ENCODE measurements at regions not wholly inside any gene's neighbourhood (a gene's known extent, or its start where the extent isn't known, plus 50 kb on each side); places are given as distances from the start of the nearest gene placed in this dataset.

GRCh38 chr15:45948181-45948621, 313.4 kb downstream of the SQOR start:
- no peak overlapping the region for H3K27ac ChIP-seq (ENCODE audit: low read depth, low read length)
- no peaks in the 10 kb centered on the region for H3K36me3 ChIP-seq (ENCODE audit: control insufficient read depth, low read length)
- no peaks in the 10 kb centered on the region for H3K79me2 ChIP-seq (ENCODE audit: control insufficient read depth, low read length)

GRCh38 chr15:45958924-45959323, 324.1 kb downstream of the SQOR start:
- no peak overlapping the region for H3K4me2 ChIP-seq (ENCODE audit: low read length)
- TF ChIP-seq EZH2phosphoT487 (IDR thresholded peaks at IDR 0.05; ENCODE audit: borderline replicate concordance, low read length) = no peak
- no peak for TF ChIP-seq CTCF (IDR thresholded peaks at IDR 0.05; ENCODE audit: low read depth, low read length, poor library complexity, severe bottlenecking)
- H3K27me3 ChIP-seq (ENCODE audit: control insufficient read depth, low read length) = no peaks in the 10 kb centered on the region
- H3K9me3 ChIP-seq (ENCODE audit: control insufficient read depth, insufficient read depth, low read length) = 0 out of 2 replicates have a peak, but pooled peaks cover 4% of the 10 kb centered on the region
- no peaks in the 10 kb centered on the region for H3K79me2 ChIP-seq (ENCODE audit: control insufficient read depth, low read length)
- no peaks in the 10 kb centered on the region for H3K36me3 ChIP-seq (ENCODE audit: control insufficient read depth, low read length)
- no peaks in the 10 kb centered on the region for H4K20me1 ChIP-seq (ENCODE audit: control insufficient read depth, insufficient read depth, low read depth, low read length)
- no peaks in the 10 kb centered on the region for H3K9me2 ChIP-seq (replicated peaks; ENCODE audit: control insufficient read depth, low read length)
- no peaks in the 10 kb centered on the region for H3K4me1 ChIP-seq (ENCODE audit: control insufficient read depth, low read length)
- H3F3A ChIP-seq (ENCODE audit: control insufficient read depth, insufficient read depth) = no peaks in the 10 kb centered on the region
- no peak overlapping the region for H3K27ac ChIP-seq (ENCODE audit: low read depth, low read length)
- no peak overlapping the region for H3K4me3 ChIP-seq (ENCODE audit: low read length)

More at GRCh38 chr15:45948181-45948621, 313.4 kb downstream of the SQOR start:
- Histone ChIP-seq H3K9me3 (ENCODE audit: control insufficient read depth, insufficient read depth, low read length) (no peaks in the 10 kb centered on the region), H3F3A (ENCODE audit: control insufficient read depth, insufficient read depth) (no peaks in the 10 kb centered on the region), H4K20me1 (ENCODE audit: control insufficient read depth, insufficient read depth, low read depth, low read length) (no peaks in the 10 kb centered on the region), H3K4me1 (ENCODE audit: control insufficient read depth, low read length) (peaks cover 10% of the 10 kb centered on the region), H3K4me3 (ENCODE audit: low read length) (no peak overlapping the region), H3K4me2 (ENCODE audit: low read length) (no peak overlapping the region), H3K9me2 (replicated peaks; ENCODE audit: control insufficient read depth, low read length) (no peaks in the 10 kb centered on the region), H3K27me3 (ENCODE audit: control insufficient read depth, low read length) (no peaks in the 10 kb centered on the region)
- TF ChIP-seq CTCF (IDR thresholded peaks at IDR 0.05; ENCODE audit: low read depth, low read length, poor library complexity, severe bottlenecking) = no peak
- no peak for TF ChIP-seq EZH2phosphoT487 (IDR thresholded peaks at IDR 0.05; ENCODE audit: borderline replicate concordance, low read length)

- H3K4me3 ChIP-seq (ENCODE audit: low read length) = no peak overlapping the region
- TF ChIP-seq CTCF (IDR thresholded peaks at IDR 0.05; ENCODE audit: low read depth, low read length, poor library complexity, severe bottlenecking) = no peak
- no peak for TF ChIP-seq EZH2phosphoT487 (IDR thresholded peaks at IDR 0.05; ENCODE audit: borderline replicate concordance, low read length)
- H3K79me2 ChIP-seq (ENCODE audit: control insufficient read depth, low read length) = no peaks in the 10 kb centered on the region
- H3F3A ChIP-seq (ENCODE audit: control insufficient read depth, insufficient read depth) = no peaks in the 10 kb centered on the region
- no peak overlapping the region for H3K4me2 ChIP-seq (ENCODE audit: low read length)
- H3K27ac ChIP-seq (ENCODE audit: low read depth, low read length) = no peak overlapping the region
- H3K9me2 ChIP-seq (replicated peaks; ENCODE audit: control insufficient read depth, low read length) = no peaks in the 10 kb centered on the region
- H4K20me1 ChIP-seq (ENCODE audit: control insufficient read depth, insufficient read depth, low read depth, low read length) = no peaks in the 10 kb centered on the region
- 0 out of 2 replicates have a peak, but pooled peaks cover 4% of the 10 kb centered on the region for H3K9me3 ChIP-seq (ENCODE audit: control insufficient read depth, insufficient read depth, low read length)
- H3K4me1 ChIP-seq (ENCODE audit: control insufficient read depth, low read length) = no peaks in the 10 kb centered on the region
- no peaks in the 10 kb centered on the region for H3K27me3 ChIP-seq (ENCODE audit: control insufficient read depth, low read length)
- no peaks in the 10 kb centered on the region for H3K36me3 ChIP-seq (ENCODE audit: control insufficient read depth, low read length)
Observed at GRCh38 chr15:45962733-45963132, 327.9 kb downstream of the SQOR start.
